Cardiac muscle cell (in vitro differentiated cells and primary cell): ENCODE measurements at regions not wholly inside any gene's neighbourhood (a gene's known extent, or its start where the extent isn't known, plus 50 kb on each side); places are given as distances from the start of the nearest gene placed in this dataset.

Source experiments
- DNase-seq, 2 donors: peaks; one replicate each; pipeline versions ENCODE4 v3.0.0 to v3.0.0-alpha.2; 2010 to 2017; ENCODE audit warnings: low read depth in 1 of 2, low spot score in 1 of 2
- H3K27ac ChIP-seq: fragments of 200-600 bp; sonication (generic); 2 replicates; pipeline ENCODE4 v1.5.1; 2016
- H3K27me3 ChIP-seq: fragments of 200-600 bp; sonication (generic); 2 replicates; pipeline ENCODE4 v1.6.0; 2016; ENCODE audit warnings: control low read depth
- H3K36me3 ChIP-seq: fragments of 200-600 bp; sonication (generic); 2 replicates; pipeline ENCODE4 v1.5.1; 2016; ENCODE audit warnings: control low read depth
- H3K4me1 ChIP-seq: fragments of 200-600 bp; sonication (generic); 2 replicates; pipeline ENCODE4 v1.8.1; 2017; ENCODE audit warnings: low read depth, mild to moderate bottlenecking, mixed run types
- H3K4me3 ChIP-seq: fragments of 200-600 bp; sonication (generic); 2 replicates; pipeline ENCODE4 v1.5.1; 2016; ENCODE audit warnings: mild to moderate bottlenecking
- H3K9me3 ChIP-seq: fragments of 200-600 bp; sonication (generic); 2 replicates; pipeline ENCODE4 v1.5.1; 2017; ENCODE audit warnings: low read depth, mild to moderate bottlenecking, control low read depth
- CTCF ChIP-seq: IDR thresholded peaks from 2 replicates; pipeline ENCODE4 v1.5.1; 2012; ENCODE audit warnings: low read depth, mild to moderate bottlenecking, low read length

- DNase-seq: peak in 1 of 2 donors; percentile 9
- H3K27me3 ChIP-seq: no peaks in the 10 kb centered on the region
- H3K36me3 ChIP-seq: no peaks in the 10 kb centered on the region
- no peak overlapping the region for H3K4me3 ChIP-seq
- H3K9me3 ChIP-seq: no peaks in the 10 kb centered on the region
- no peaks in the 10 kb centered on the region for H3K4me1 ChIP-seq
- no peak overlapping the region for H3K27ac ChIP-seq
- TF ChIP-seq CTCF: no peak
These were observed 784.2 kb upstream of the RIOK2 start for GRCh38 chr5:97967292-97967691.

- H3K27me3 ChIP-seq: no peaks in the 10 kb centered on the region
- no peak for DNase-seq
- no peaks in the 10 kb centered on the region for H3K4me1 ChIP-seq
- no peak overlapping the region for H3K4me3 ChIP-seq
- no peak overlapping the region for H3K27ac ChIP-seq
- no peaks in the 10 kb centered on the region for H3K9me3 ChIP-seq
- TF ChIP-seq CTCF: no peak
- no peaks in the 10 kb centered on the region for H3K36me3 ChIP-seq
These were observed 785.3 kb upstream of the RIOK2 start for GRCh38 chr5:97968346-97968745.

- no peak overlapping the region for H3K4me3 ChIP-seq
- TF ChIP-seq CTCF: no peak
- H3K27ac ChIP-seq: no peak overlapping the region
- H3K27me3 ChIP-seq: no peaks in the 10 kb centered on the region
- no peaks in the 10 kb centered on the region for H3K4me1 ChIP-seq
- H3K9me3 ChIP-seq: no peaks in the 10 kb centered on the region
- DNase-seq: peak in 1 of 2 donors; percentile 92
- no peaks in the 10 kb centered on the region for H3K36me3 ChIP-seq
These were observed 793.7 kb upstream of the RGMB start for GRCh38 chr5:97979740-97980139.

GRCh38 chr5:97980291-97980690, 793.2 kb upstream of the RGMB start:
- no peaks in the 10 kb centered on the region for H3K4me1 ChIP-seq
- TF ChIP-seq CTCF: no peak
- H3K27me3 ChIP-seq: no peaks in the 10 kb centered on the region
- peak in 1 of 2 donors; percentile 18 for DNase-seq
- no peaks in the 10 kb centered on the region for H3K36me3 ChIP-seq
- H3K9me3 ChIP-seq: no peaks in the 10 kb centered on the region
- H3K27ac ChIP-seq: no peak overlapping the region
- no peak overlapping the region for H3K4me3 ChIP-seq

- Histone ChIP-seq H3K36me3 (no peaks in the 10 kb centered on the region), H3K4me1 (no peaks in the 10 kb centered on the region), H3K9me3 (no peaks in the 10 kb centered on the region), H3K4me3 (no peak overlapping the region), H3K27me3 (no peaks in the 10 kb centered on the region), H3K27ac (no peak overlapping the region)
- DNase-seq: peak in 1 of 2 donors; percentile 40
- TF ChIP-seq CTCF: no peak
These were observed 787.4 kb upstream of the RGMB start for GRCh38 chr5:97986069-97986468.

- no peaks in the 10 kb centered on the region for H3K9me3 ChIP-seq
- H3K27me3 ChIP-seq: no peaks in the 10 kb centered on the region
- H3K27ac ChIP-seq: no peak overlapping the region
- DNase-seq: no peak
- no peaks in the 10 kb centered on the region for H3K36me3 ChIP-seq
- no peak for TF ChIP-seq CTCF
- no peak overlapping the region for H3K4me3 ChIP-seq
- H3K4me1 ChIP-seq: no peaks in the 10 kb centered on the region
These were observed 782.2 kb upstream of the RGMB start for GRCh38 chr5:97991236-97991635.
